ENCODE measurements at regions not wholly inside any gene's neighbourhood (a gene's known extent, or its start where the extent isn't known, plus 50 kb on each side); places are given as distances from the start of the nearest gene placed in this dataset.

DNA sequence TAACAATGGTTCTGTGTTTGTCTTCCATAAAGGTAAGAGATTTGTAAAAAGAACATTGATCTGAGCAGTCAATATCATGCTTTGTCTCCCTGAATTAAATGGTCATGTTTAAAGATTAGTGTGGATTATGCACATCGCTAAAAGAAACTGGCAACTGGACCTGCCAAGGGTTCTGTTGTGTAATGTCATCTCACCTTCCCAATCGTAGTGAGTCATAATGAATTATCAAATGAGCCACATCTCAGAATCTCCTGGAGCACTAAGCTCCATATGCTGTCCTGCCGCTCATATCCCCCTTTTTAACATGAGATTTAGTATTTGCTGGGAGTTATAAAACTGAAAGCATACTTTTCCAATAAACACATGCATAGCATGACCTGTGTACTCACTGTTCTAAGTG lies 187.0 kb upstream of the OPRM1 start:
- no peaks in the 10 kb centered on the region for H3K4me1 Mint-ChIP-seq

GRCh38 chr6:153849072-153849779 lies 189.8 kb upstream of the OPRM1 start:
- H3K4me1 Mint-ChIP-seq = no peaks in the 10 kb centered on the region
- CTCF ChIA-PET = no interaction called here
- TF ChIP-seq, protein P1, sequence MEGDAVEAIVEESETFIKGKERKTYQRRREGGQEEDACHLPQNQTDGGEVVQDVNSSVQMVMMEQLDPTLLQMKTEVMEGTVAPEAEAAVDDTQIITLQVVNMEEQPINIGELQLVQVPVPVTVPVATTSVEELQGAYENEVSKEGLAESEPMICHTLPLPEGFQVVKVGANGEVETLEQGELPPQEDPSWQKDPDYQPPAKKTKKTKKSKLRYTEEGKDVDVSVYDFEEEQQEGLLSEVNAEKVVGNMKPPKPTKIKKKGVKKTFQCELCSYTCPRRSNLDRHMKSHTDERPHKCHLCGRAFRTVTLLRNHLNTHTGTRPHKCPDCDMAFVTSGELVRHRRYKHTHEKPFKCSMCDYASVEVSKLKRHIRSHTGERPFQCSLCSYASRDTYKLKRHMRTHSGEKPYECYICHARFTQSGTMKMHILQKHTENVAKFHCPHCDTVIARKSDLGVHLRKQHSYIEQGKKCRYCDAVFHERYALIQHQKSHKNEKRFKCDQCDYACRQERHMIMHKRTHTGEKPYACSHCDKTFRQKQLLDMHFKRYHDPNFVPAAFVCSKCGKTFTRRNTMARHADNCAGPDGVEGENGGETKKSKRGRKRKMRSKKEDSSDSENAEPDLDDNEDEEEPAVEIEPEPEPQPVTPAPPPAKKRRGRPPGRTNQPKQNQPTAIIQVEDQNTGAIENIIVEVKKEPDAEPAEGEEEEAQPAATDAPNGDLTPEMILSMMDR (IDR thresholded peaks at IDR 0.05) = no peak
- intact Hi-C loops (cut with micrococcal nuclease) = no loop called here
- DNase-seq (no peak), ATAC-seq (ENCODE audit: low read depth) (no peak)
- no peaks in the 10 kb centered on the region for H3K27me3 Mint-ChIP-seq
- H3K27ac Mint-ChIP-seq = no peak overlapping the region
- H3K4me3 Mint-ChIP-seq = no peak overlapping the region
- peaks cover 6% of the 10 kb centered on the region for H3K9me3 Mint-ChIP-seq
- POLR2A ChIA-PET = no interaction called here
- H3K36me3 Mint-ChIP-seq (ENCODE audit: low read depth) = no peaks in the 10 kb centered on the region

More for the DNA sequence above, 187.0 kb upstream of the OPRM1 start:
- Mint-ChIP-seq H3K27me3 (no peaks in the 10 kb centered on the region), H3K36me3 (ENCODE audit: low read depth) (no peaks in the 10 kb centered on the region), H3K27ac (no peak overlapping the region), H3K4me3 (no peak overlapping the region), H3K9me3 (peaks cover 3% of the 10 kb centered on the region)
- intact Hi-C loops (cut with micrococcal nuclease) = no loop called here
- no peak for ATAC-seq (ENCODE audit: low read depth)
- CTCF ChIA-PET = no interaction called here
- TF ChIP-seq, protein P1 (IDR thresholded peaks at IDR 0.05) = no peak
- POLR2A ChIA-PET = no interaction called here
- no peak for DNase-seq

- H3K4me1 Mint-ChIP-seq = no peaks in the 10 kb centered on the region
- ATAC-seq (ENCODE audit: low read depth) (no peak), DNase-seq (no peak)
- H3K27me3 Mint-ChIP-seq = no peaks in the 10 kb centered on the region
- POLR2A ChIA-PET = no interaction called here
- CTCF ChIA-PET = no interaction called here
- H3K9me3 Mint-ChIP-seq = peaks cover 2% of the 10 kb centered on the region
- TF ChIP-seq, protein P1 (IDR thresholded peaks at IDR 0.05) = no peak
- intact Hi-C loops (cut with micrococcal nuclease) = no loop called here
- no peaks in the 10 kb centered on the region for H3K36me3 Mint-ChIP-seq (ENCODE audit: low read depth)
- H3K27ac Mint-ChIP-seq = no peak overlapping the region
- no peak overlapping the region for H3K4me3 Mint-ChIP-seq
These were observed 195.6 kb upstream of the OPRM1 start for GRCh38 chr6:153843420-153843819.

DNA sequence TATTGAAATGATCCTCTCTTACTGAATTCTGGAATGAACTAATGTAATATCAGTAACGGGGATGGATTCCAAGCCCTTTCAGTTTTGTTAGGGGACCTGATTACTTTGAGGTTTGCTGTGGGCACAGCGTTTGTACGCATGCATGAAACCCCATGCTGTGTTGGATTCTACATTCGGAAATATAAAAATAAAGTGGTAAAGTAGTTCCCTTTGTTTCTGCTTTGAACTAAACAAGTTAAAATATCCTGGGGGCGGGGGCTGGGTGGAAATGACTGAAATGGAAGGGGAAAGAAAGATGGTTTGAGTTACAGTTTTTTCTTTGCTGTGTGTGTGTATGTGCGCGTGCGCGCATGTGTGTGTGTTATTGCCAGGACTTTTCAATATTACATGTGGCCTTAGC lies 196.5 kb upstream of the OPRM1 start:
- H3K27ac Mint-ChIP-seq = no peak overlapping the region
- no peaks in the 10 kb centered on the region for H3K36me3 Mint-ChIP-seq (ENCODE audit: low read depth)
- ChIA-PET POLR2A (no interaction called here), CTCF (no interaction called here)
- DNase-seq (no peak), ATAC-seq (ENCODE audit: low read depth) (no peak)
- H3K9me3 Mint-ChIP-seq = peaks cover 2% of the 10 kb centered on the region
- H3K4me1 Mint-ChIP-seq = no peaks in the 10 kb centered on the region
- H3K27me3 Mint-ChIP-seq = no peaks in the 10 kb centered on the region
- TF ChIP-seq, protein P1 (IDR thresholded peaks at IDR 0.05) = no peak
- intact Hi-C loops (cut with micrococcal nuclease) = no loop called here
- H3K4me3 Mint-ChIP-seq = no peak overlapping the region

DNA sequence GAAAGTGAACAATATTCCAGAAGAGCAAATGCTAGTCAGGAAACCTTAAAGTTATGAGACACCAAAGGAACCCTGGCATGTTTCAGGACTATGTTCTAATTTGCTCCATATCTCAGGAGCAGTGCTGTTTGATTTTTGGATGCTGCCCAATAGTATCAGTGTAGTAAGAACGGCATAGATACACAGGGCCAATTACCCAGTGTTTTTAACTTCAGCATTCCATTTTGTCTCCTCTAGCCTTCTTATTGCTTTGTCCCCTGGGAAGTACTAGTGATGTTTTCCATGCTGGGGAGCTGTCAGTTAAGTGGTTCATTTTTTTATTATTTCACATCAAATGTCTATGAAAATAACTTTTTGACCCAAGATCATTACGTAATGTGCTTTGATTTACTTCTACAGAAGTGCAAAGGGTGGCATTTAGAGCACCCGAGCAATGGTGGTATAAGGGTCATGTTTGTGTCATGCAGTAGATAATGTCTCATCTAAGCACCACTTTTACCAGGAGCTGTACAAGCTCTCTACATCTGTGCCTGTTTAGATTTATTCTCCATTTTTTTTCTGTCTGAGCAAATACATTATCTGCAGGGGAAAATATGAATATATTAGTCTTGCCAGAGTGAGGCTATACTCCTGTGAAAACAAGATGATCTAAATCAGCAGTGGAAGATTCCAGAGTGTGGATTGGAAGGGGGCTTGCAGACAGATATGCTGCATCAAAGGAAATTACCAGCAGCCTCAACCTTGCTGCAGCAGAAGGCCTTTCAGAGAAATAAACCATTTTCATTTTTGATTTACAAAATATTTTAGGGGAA lies 198.8 kb upstream of the OPRM1 start:
- intact Hi-C loops (cut with micrococcal nuclease) = no loop called here
- ChIA-PET POLR2A (no interaction called here), CTCF (no interaction called here)
- ATAC-seq (ENCODE audit: low read depth) (no peak), DNase-seq (no peak)
- Mint-ChIP-seq H3K4me3 (no peak overlapping the region), H3K36me3 (ENCODE audit: low read depth) (no peaks in the 10 kb centered on the region), H3K9me3 (peaks cover 2% of the 10 kb centered on the region), H3K27me3 (no peaks in the 10 kb centered on the region), H3K4me1 (no peaks in the 10 kb centered on the region), H3K27ac (no peak overlapping the region)
- TF ChIP-seq, protein P1 (IDR thresholded peaks at IDR 0.05) = no peak
